Stimulated activated CD4-positive, alpha-beta T cell treated with anti-CD3 and anti-CD28 coated beads, Interleukin-2, amount 100 ng/mL, for 24 hours (primary cell): ENCODE measurements at regions not wholly inside any gene's neighbourhood (a gene's known extent, or its start where the extent isn't known, plus 50 kb on each side); places are given as distances from the start of the nearest gene placed in this dataset.

Experiments used
- DNase-seq, 2 donors: peaks; one replicate each; pipeline ENCODE4 v3.0.0-alpha.2; 2020

GRCh38 chr7:41275255-41275654 is 427.6 kb downstream of the INHBA start:
- no peak for DNase-seq

DNA sequence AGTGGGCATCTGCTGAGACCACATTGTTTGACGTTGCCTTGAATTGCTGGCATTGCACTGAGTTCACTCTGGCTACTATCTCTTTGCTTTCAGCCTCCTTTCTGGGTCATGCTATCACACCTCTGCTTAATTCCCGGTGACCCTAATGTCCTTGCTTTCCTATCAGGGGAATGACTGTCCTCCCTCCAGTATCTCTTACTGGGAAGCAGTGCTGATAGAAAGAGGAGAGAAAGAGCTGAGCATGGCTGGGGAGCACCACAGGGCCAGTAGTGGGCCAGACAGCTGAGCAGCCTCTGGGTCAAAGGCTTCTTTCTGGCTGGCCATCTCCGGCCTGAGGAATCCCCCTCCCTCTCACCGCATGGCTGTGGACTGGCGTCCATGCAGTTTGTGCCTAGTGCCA is 428.7 kb downstream of the INHBA start:
- no peak for DNase-seq

DNA sequence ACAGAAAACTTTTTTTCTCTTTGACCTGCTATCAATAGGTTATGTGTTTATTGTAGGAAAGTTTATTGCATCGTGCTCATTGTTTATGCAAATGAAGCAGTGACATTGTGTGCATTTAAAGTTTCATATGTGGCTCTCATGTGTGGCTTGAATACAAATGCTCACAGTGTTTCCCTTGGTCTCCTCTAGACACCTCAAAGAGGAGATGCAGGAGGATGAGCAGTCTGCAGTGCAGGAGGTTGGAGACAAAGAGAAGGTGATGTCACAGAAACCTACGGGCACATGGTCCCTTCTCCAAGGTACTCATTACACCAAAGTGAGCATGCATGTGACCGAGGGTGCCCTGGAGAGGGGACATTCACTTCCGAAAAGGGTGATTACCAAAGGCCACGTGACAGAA is 430.2 kb downstream of the INHBA start:
- no peak for DNase-seq

GRCh38 chr7:41268878-41269277 is 434.0 kb downstream of the INHBA start:
- no peak for DNase-seq

GRCh38 chr7:41261080-41261479 is 441.8 kb downstream of the INHBA start:
- no peak for DNase-seq

GRCh38 chr7:41257660-41258059 is 445.2 kb downstream of the INHBA start:
- DNase-seq, result no peak

DNA sequence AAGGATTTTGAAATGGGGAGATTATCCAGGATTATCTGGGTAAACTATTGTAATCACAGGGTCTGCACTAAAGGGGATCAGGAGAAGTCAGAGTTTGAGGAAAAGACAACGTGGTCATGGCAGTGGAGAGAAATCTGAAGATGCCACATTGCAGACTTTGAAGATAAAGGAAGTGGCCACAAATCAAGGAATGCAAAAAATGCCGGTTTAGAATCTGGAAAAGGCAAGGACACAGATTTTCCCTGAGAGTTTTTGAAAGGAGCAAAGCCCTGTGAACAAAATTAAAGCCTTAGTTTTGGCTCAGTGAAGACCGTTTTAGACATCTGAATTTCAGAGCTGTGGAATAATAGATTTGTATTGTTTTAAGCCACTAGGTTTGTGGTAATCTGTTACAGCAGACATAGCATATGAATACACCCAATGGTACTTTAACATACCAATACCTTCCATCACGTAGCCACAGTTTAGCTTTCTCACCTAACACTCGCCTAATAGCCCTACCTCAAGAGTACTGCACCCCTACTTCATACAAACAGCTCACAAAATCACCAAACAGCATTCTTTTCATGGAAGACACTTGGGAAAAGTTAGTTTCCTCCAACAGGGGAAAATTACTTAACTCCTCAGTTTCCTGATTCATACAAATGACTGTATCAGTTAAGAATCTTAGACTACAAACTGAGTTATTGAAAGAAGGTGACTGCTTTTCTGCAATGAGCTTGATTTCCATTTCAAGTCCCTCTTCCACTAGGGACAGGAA is 446.5 kb downstream of the INHBA start:
- DNase-seq, result no peak

- DNase-seq, result no peak
Observed at GRCh38 chr7:41255716-41256115, 447.2 kb downstream of the INHBA start.

- DNase-seq, result no peak
Observed at GRCh38 chr7:41255113-41255512, 447.8 kb downstream of the INHBA start.

DNA sequence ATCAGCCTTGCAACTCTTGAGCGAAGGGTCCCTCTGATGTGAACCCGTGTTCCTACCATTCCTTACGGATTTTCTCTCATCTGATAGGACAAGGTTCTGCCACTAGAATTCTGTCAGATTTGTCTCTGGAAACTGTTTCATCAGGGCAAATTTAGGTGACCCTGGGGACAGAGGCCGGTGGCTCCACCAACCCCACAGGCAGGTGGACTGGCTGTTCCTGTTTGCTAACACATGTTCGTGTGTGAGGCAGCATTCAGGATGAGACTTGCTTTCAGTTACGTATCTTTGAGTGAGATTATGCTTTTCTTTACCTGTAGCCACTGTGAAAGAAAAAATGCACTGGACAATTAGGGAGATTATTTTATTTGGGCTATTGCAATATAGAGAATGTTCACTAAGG is 449.9 kb downstream of the INHBA start:
- DNase-seq, result no peak

- DNase-seq, result no peak
Observed at GRCh38 chr7:41252551-41252950, 450.3 kb downstream of the INHBA start.

DNA sequence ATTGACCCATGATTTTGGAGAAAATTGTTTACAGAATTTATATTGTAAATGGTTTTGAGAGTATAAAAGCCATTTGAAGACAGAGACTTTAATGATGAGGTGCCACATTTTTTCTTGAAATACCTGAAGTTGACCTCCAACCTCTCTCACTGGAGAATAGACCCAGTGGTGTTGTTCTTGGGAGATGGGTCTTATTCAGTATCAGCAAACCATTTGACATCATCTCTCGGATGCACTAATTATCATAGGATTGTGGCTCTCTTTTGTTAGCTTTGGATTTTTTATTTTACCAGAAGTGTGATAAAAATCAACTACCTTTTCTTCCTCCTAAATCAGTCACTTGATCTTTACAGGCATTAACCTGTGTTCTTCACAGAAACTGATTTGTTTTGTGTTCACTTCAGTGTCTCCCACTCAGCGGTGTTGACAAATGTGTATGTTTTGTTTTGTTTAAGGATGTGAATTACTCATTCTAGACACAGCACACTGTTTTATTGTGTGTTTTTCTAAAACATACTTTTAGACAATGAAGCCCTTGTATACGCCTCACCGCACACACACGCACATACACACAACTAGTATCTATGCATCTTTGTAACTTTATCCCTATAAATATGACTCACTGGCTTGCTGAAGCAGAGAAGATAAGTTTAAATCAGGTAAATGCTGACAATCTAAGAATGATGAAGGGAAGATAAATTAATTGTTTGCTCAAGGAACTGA is 455.6 kb downstream of the INHBA start:
- DNase-seq, result no peak

DNA sequence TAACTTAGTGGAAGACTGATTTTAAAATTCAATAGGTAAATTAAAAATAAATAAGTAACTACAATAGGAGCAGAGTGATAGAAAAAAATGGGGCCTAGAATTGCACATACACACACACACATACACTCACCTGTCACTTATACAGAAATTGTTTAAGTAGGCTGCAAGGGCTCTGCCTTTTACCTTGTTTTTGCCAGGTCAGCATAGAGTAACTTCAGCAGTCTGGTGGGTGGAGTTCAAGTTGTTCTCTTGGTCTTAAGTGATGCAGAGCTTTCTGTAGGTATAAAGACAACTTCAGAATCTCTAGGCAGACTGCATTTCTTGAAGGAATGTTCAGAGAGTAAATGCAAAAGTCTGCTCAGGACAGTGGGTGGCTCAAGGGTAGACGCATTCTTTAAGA is 457.0 kb downstream of the INHBA start:
- no peak for DNase-seq

DNA sequence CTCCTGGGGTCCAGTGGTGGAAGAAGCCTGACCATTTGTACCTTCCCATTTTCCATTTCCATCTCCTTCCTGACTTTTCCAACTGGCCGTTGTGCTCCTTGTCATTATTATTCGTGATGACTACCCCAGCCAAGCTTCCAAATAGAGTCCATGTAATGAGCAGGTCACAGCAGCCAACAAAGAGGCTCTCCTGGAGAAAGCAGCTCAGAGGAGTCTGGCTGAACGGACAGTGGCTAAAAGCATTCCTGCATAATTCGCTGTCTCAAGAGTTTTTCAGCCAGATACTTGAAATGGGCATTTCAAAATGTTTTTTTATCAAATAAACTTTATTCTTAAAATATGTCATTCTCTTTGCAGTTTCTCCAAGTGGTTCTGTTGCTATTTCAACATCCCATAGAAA is 458.6 kb downstream of the INHBA start:
- DNase-seq, result no peak

- DNase-seq, result no peak
Observed at GRCh38 chr7:41241641-41242040, 461.2 kb downstream of the INHBA start.

DNA sequence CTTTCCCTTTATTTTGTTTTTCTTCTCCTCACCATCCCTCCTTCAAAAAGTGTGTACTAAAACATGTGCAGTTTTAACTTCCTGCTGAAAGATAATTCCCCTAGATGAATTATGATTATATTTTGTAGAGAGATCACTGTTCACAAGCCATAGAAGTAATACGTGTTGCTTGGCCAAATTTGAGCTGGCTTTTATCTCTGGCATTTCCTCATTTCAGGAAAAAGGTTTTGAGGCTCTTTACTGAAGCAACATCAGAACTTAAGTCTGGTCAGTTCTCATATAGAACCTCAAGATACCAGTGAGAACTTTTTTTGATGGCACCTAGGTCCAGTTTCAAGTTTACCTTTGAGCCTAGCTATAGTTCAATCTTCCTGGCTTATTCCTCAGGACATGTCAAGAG is 463.3 kb downstream of the INHBA start:
- no peak for DNase-seq

GRCh38 chr7:41238851-41239331 is 464.0 kb downstream of the INHBA start:
- no peak for DNase-seq

DNA sequence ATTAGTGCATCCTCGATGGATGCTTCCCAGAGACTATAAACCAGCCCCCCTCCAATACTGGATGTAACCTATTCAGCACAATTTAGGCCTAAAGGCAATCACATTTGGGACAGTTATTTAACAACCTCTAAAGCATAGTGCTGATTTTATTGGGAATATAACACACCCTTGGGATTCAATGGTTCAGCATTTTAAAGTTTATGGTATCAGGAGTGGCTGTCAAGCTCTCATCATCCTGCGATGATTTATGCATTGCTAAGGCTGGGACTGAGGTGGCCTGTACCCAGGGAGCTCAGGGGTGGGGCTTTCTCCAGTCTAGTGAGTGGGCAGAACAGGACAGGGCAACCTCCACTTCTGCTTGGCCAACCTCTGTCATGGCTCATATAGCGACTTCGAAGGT is 464.9 kb downstream of the INHBA start:
- no peak for DNase-seq

DNA sequence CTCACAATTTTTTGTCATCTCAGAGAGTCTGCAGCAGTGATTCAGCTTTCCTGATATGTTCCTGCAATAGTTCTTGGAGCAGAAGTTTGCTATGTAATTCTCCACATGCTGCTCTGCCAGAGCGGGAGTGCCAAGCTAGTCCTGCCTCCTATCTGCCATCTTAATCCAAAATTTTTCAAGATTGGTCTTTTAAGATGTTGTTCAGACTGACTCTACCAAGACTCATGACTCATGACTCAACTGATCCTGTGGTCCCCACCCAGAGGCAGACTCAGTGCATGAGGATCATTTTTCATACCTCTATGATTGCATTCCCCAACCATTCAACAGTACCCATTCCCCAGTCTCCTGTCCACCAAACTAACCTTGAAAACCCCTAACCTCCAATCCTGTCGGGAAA is 470.8 kb downstream of the INHBA start:
- DNase-seq, result no peak

DNA sequence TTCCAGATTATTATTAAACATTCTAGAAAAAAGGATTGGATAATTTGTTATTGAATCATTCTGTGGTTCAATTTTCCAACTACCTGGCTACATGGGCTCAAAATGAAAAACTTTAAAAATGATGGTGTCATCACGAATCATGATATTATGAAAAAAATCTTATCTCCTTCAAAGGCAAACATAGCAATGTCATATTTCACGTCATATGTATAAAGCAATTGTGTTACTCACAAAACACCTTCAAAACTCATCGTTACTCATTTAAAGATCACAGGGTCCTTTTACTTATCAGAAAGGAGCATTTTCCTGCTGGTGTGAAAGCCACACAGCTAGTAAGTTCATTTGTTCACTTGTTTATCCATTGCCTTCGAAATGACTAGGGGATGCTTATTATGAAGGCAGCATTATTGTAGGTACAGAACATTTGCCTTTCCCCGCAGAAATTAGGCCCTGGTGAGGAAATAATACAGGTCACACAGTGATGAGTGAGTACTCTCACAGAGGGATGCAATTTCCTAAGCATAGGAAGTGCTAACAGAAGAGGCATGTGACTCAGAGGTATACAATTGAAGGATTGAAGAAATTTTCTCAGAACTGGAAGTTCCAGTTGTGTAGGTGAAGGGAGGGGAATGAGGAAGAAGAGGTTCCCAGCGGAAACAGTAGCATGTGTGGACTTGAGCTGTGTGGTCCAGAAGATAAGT is 478.7 kb downstream of the INHBA start:
- DNase-seq, result no peak

DNA sequence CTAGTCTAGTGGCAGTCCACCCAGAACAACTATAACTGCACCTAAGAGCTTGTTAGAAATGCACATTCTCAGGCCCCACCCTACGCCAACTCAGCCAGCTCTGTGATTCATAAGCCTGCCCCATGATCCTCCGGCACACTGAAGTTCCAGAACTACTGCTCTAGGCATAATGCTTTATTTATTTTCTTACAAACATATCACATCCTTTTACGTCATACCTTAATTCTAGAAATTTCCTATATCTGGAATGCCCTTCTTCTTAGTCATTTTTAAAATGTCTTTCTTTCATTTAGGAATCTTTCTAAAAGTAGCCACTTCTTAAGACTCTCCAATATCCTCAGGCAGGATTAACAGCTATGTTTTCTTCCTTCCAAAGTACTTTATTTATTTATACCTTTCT is 480.1 kb downstream of the INHBA start:
- no peak for DNase-seq

DNA sequence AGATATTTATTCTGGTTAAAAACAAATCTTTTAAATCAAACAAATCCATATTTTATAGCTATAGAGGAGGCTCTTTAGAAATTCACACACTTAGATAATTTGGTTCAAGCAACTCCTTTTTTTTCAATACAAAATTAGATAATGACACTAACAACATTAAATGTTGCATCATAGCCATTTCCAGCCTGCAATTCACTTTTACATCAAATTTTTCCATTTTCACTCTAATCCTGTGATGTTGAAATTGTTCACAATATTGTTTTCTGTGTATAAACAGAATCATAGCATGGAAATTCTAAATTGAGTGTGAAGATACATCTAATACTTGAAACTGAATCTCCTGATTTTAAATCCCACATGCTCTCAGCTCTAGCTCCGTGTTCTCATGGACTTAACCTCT is 482.6 kb downstream of the INHBA start:
- no peak for DNase-seq

- no peak for DNase-seq
Observed at GRCh38 chr7:41219276-41219675, 483.6 kb downstream of the INHBA start.

DNA sequence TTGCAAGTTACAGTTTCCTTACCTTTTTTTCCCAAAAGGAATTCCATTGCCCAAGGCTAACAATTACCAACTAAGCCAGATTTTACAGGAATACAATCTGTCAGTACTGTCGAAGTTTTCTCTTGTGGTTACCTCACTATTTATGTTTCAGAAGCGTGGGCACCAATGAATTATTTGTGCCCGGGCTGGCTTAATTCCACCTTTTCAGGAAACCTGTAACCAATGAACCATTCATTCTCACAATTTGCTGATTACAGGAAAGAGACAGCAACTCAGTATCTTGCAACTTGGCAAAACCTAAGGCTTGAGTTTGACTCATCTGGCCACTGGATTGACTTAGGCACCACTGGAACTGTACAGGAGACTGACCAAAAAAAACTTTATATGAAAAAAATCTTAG is 485.6 kb downstream of the INHBA start:
- DNase-seq, result no peak
